Breast epithelium (tissue), 3 donors: ENCODE measurements at regions not wholly inside any gene's neighbourhood (a gene's known extent, or its start where the extent isn't known, plus 50 kb on each side); places are given as distances from the start of the nearest gene placed in this dataset.

Experiments used
- CTCF ChIP-seq, 3 donors: fragments of 450-650 bp; IDR thresholded peaks; one replicate each; pipeline ENCODE4 v1.5.1; 2016 to 2017; ENCODE audit warnings: antibody characterized with exemption in 3 of 3, mild to moderate bottlenecking in 3 of 3, moderate library complexity in 3 of 3
- POLR2AphosphoS5 ChIP-seq, 3 donors: sonication (generic); formaldehyde crosslinking; IDR thresholded peaks; one replicate each; pipeline ENCODE4 v1.6.1; 2017; ENCODE audit warnings: antibody characterized with exemption in 3 of 3

- TF ChIP-seq CTCF (IDR thresholded peaks at IDR 0.05), result no peak
- no peak for TF ChIP-seq POLR2AphosphoS5 (IDR thresholded peaks at IDR 0.05)
Observed at GRCh38 chr5:124922255-124922975, 176.0 kb upstream of the ZNF608 start.
